Keratinocyte (primary cell): ENCODE measurements at regions not wholly inside any gene's neighbourhood (a gene's known extent, or its start where the extent isn't known, plus 50 kb on each side); places are given as distances from the start of the nearest gene placed in this dataset.

Experiments
- DNase-seq: peaks from one replicate; pipeline ENCODE4 v3.0.0-alpha.2; 2011; ENCODE audit warnings: low read depth, missing footprints, low spot score
- FAIRE-seq: peaks from 2 replicates; lab custom pipeline; 2011; peaks lifted over from hg19 to GRCh38; lab: Jason Lieb, UNC
- H2AFZ ChIP-seq: 2 replicates; pipeline ENCODE4 v1.6.0; 2012; ENCODE audit warnings: low read length, control low read depth, inconsistent platforms; ENCODE audit not compliant: control insufficient read depth
- H3K27ac ChIP-seq: 2 replicates; pipeline ENCODE4 v1.5.1; 2011; ENCODE audit warnings: low read length; ENCODE audit not compliant: control insufficient read depth, insufficient read depth
- H3K27me3 ChIP-seq: 3 replicates; pipeline ENCODE4 v1.6.0; 2011; ENCODE audit warnings: low read length; ENCODE audit not compliant: control insufficient read depth, insufficient read depth; ENCODE audit errors: extremely low read depth
- H3K36me3 ChIP-seq, 2 experiments: 2 replicates in 1 of 2; 3 replicates in 1 of 2; pipeline ENCODE4 v1.5.1; 2011; ENCODE audit warnings: low read length in 2 of 2, mild to moderate bottlenecking in 1 of 2; ENCODE audit not compliant: control insufficient read depth in 2 of 2, insufficient read depth in 2 of 2; ENCODE audit errors: extremely low read depth in 1 of 2
- H3K4me1 ChIP-seq: 3 replicates; pipeline ENCODE4 v1.5.1; 2011; ENCODE audit warnings: low read length; ENCODE audit not compliant: control insufficient read depth, insufficient read depth; ENCODE audit errors: extremely low read depth
- H3K4me2 ChIP-seq: 3 replicates; pipeline ENCODE4 v1.6.0; 2011; ENCODE audit warnings: low read depth, low read length; ENCODE audit not compliant: control insufficient read depth, insufficient read depth; ENCODE audit errors: extremely low read depth
- H3K4me3 ChIP-seq, 3 experiments: fragments of 200-600 bp in 1 of 3; sonication (generic) in 1 of 3; 2 replicates in 2 of 3; 3 replicates in 1 of 3; pipeline ENCODE4 v1.5.1; 2011 to 2016; ENCODE audit warnings: low read length in 3 of 3, mild to moderate bottlenecking in 3 of 3, control low read depth in 2 of 3, inconsistent platforms in 1 of 3, low read depth in 1 of 3, mixed read lengths in 1 of 3, mixed run types in 1 of 3, moderate library complexity in 1 of 3; ENCODE audit not compliant: control insufficient read depth in 2 of 3, insufficient read depth in 2 of 3; ENCODE audit errors: extremely low read depth in 1 of 3
- H3K79me2 ChIP-seq: 2 replicates; pipeline ENCODE4 v1.6.0; 2012; ENCODE audit warnings: low read length; ENCODE audit not compliant: control insufficient read depth, insufficient read depth
- H3K9ac ChIP-seq: 3 replicates; pipeline ENCODE4 v1.6.0; 2011; ENCODE audit warnings: low read length; ENCODE audit not compliant: control insufficient read depth, insufficient read depth; ENCODE audit errors: extremely low read depth
- H3K9me1 ChIP-seq: 3 replicates; pipeline ENCODE4 v1.6.0; 2011; ENCODE audit warnings: low read length; ENCODE audit not compliant: control insufficient read depth, insufficient read depth; ENCODE audit errors: extremely low read depth
- H3K9me3 ChIP-seq: 2 replicates; pipeline ENCODE4 v1.5.1; 2012; ENCODE audit warnings: low read depth, low read length; ENCODE audit not compliant: control insufficient read depth
- H4K20me1 ChIP-seq: 3 replicates; pipeline ENCODE4 v1.6.0; 2011; ENCODE audit warnings: low read length; ENCODE audit not compliant: control insufficient read depth, insufficient read depth; ENCODE audit errors: extremely low read depth
- EZH2 ChIP-seq: IDR thresholded peaks from one replicate; pipeline ENCODE4 v1.6.1; 2012; ENCODE audit warnings: inconsistent platforms, mild to moderate bottlenecking, low read length, moderate library complexity
- dilution Hi-C: fragments of 300-500 bp; cut with MboI; formaldehyde crosslinking; loops from one replicate; pipeline ENCODE4 v1.7.0; 2020; ENCODE audit warnings: low sequenced_read_pairs; ENCODE audit not compliant: extremely low pct_ligation_motif_present
- TF ChIP-seq, protein P1 (sequence below), 3 experiments: IDR thresholded peaks in 1 of 3; conservative IDR thresholded peaks in 1 of 3; optimal IDR thresholded peaks in 1 of 3; 2 replicates in 2 of 3; 3 replicates in 1 of 3; pipeline versions ENCODE3 to v1.5.1; 2011; ENCODE audit warnings: low read length in 3 of 3, mild to moderate bottlenecking in 3 of 3, moderate library complexity in 2 of 3, control low read depth in 1 of 3, inconsistent platforms in 1 of 3; ENCODE audit not compliant: insufficient read depth in 2 of 3; ENCODE audit errors: extremely low read depth in 1 of 3

DNA sequence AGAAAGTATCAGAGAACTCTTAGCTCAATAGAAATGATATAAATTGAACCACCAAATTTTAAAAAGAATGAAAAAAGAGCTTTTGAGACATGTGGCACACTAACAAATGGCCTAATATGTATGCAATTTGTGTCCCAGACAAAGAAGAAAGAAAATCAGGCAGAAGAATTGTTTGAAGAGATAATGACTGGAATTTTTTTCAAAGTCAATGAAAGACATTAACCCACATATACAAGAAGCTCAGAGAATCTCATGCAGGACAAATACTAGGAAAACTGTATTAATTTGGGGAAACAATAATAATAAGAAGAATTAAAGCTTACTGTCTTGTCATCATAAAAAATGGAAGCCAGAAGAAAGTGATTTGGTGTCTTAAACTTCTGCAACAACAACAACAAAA lies 304.1 kb upstream of the RND3 start:
- FAIRE-seq (no peak), DNase-seq (no peak)
- Histone ChIP-seq H2AFZ (no peak overlapping the region), H3K79me2 (no peaks in the 10 kb centered on the region), H3K36me3 (no peaks in the 10 kb centered on the region), H3K9me1 (no peaks in the 10 kb centered on the region), H3K9me3 (no peaks in the 10 kb centered on the region), H3K4me3 (no peak overlapping the region), H4K20me1 (no peaks in the 10 kb centered on the region), H3K27me3 (no peaks in the 10 kb centered on the region), H3K4me1 (no peaks in the 10 kb centered on the region), H3K9ac (no peak overlapping the region), H3K27ac (no peak overlapping the region), H3K4me2 (no peak overlapping the region)
- TF ChIP-seq, protein P1, sequence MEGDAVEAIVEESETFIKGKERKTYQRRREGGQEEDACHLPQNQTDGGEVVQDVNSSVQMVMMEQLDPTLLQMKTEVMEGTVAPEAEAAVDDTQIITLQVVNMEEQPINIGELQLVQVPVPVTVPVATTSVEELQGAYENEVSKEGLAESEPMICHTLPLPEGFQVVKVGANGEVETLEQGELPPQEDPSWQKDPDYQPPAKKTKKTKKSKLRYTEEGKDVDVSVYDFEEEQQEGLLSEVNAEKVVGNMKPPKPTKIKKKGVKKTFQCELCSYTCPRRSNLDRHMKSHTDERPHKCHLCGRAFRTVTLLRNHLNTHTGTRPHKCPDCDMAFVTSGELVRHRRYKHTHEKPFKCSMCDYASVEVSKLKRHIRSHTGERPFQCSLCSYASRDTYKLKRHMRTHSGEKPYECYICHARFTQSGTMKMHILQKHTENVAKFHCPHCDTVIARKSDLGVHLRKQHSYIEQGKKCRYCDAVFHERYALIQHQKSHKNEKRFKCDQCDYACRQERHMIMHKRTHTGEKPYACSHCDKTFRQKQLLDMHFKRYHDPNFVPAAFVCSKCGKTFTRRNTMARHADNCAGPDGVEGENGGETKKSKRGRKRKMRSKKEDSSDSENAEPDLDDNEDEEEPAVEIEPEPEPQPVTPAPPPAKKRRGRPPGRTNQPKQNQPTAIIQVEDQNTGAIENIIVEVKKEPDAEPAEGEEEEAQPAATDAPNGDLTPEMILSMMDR (optimal IDR thresholded peaks at IDR 0.05 in 1 of 3, IDR thresholded peaks at IDR 0.05 in 1 of 3, conservative IDR thresholded peaks at IDR 0.05 in 1 of 3; ENCODE audit: extremely low read depth in 1 of 3, insufficient read depth in 2 of 3, low read length in 3 of 3): no peak
- TF ChIP-seq EZH2: no peak
- dilution Hi-C loops: no loop called here

DNA sequence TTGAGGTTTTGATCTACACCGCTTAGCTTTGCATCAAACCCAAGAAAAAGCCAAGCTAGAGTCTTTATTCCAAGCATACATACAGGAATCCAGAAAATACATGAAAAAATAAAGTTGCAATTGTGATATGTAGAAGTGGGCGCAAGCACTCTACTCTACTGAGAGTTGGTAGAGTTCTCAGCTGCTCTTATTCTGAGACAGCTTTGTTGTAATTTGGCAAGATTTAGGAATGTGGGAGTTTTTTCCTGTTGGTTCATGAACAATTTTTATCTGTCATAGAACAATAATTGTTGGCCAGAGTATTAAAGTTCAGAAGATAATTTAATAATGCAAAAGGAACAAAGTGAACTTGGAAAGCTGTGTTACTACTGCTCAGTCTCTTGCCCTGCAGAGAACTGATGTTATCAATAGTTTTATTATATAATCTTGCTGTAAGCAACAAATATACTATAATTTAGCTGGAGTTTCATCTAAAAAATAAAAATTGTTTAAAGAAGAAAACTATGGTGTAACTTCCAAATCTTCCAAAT lies 302.0 kb upstream of the RND3 start:
- no peak overlapping the region for H3K4me3 ChIP-seq
- dilution Hi-C loops: no loop called here
- H3K4me1 ChIP-seq: no peaks in the 10 kb centered on the region
- DNase-seq: no peak
- H3K9me1 ChIP-seq: no peaks in the 10 kb centered on the region
- H3K9me3 ChIP-seq: no peaks in the 10 kb centered on the region
- FAIRE-seq: no peak
- no peaks in the 10 kb centered on the region for H3K27me3 ChIP-seq
- H3K79me2 ChIP-seq: no peaks in the 10 kb centered on the region
- TF ChIP-seq EZH2: no peak
- TF ChIP-seq, protein P1 (optimal IDR thresholded peaks at IDR 0.05 in 1 of 3, IDR thresholded peaks at IDR 0.05 in 1 of 3, conservative IDR thresholded peaks at IDR 0.05 in 1 of 3; ENCODE audit: extremely low read depth in 1 of 3, insufficient read depth in 2 of 3, low read length in 3 of 3): no peak
- no peak overlapping the region for H3K4me2 ChIP-seq
- H2AFZ ChIP-seq: no peak overlapping the region
- H3K36me3 ChIP-seq: no peaks in the 10 kb centered on the region
- no peak overlapping the region for H3K9ac ChIP-seq
- H4K20me1 ChIP-seq: no peaks in the 10 kb centered on the region
- no peak overlapping the region for H3K27ac ChIP-seq
